AG04449 (cell line): ENCODE measurements at regions not wholly inside any gene's neighbourhood (a gene's known extent, or its start where the extent isn't known, plus 50 kb on each side); places are given as distances from the start of the nearest gene placed in this dataset.

ENCODE experiments used
- CTCF ChIA-PET: fragments of 350-600 bp; formaldehyde crosslinking; extraction: SDS; loops from one replicate; lab custom pipeline; 2021; ENCODE audit warnings: antibody characterized with exemption; lab: Yijun Ruan, JAX
- POLR2A ChIA-PET: fragments of 400-600, 350-600 bp; formaldehyde crosslinking; extraction: SDS; loops from one replicate; lab custom pipeline; 2020; ENCODE audit warnings: antibody characterized with exemption, inconsistent platforms; lab: Yijun Ruan, JAX
- DNase-seq: peaks from one replicate; pipeline ENCODE4 v3.0.0-alpha.2; 2010; ENCODE audit warnings: low read depth, low spot score
- H3K4me3 ChIP-seq: 2 replicates; pipeline ENCODE4 v1.5.1; 2011; ENCODE audit warnings: low read depth, mild to moderate bottlenecking, control low read depth, low read length
- CTCF ChIP-seq: IDR thresholded peaks from one replicate; pipeline ENCODE4 v1.5.1; 2011; ENCODE audit warnings: mild to moderate bottlenecking, moderate library complexity, low read length, control low read depth, inconsistent platforms; ENCODE audit not compliant: insufficient read depth; ENCODE audit errors: missing control alignments

GRCh38 chr6:141024526-141024925 lies 1108.2 kb upstream of the GJE1 start:
- TF ChIP-seq CTCF, result no peak
- no peak for DNase-seq
- H3K4me3 ChIP-seq, result no peak overlapping the region
- POLR2A ChIA-PET, result no interaction called here
- CTCF ChIA-PET, result interaction anchor here (1.6 kb wide), 1 partner anchor 12 kb away, joined by 5 read pairs; no protein-coding TSS in a partner anchor

- H3K4me3 ChIP-seq, result no peak overlapping the region
- ChIA-PET POLR2A (no interaction called here), CTCF (no interaction called here)
- TF ChIP-seq CTCF, result no peak
- DNase-seq, result no peak
Observed at GRCh38 chr6:141017941-141018340, 1114.8 kb upstream of the GJE1 start.

- TF ChIP-seq CTCF, result no peak
- CTCF ChIA-PET, result no interaction called here
- POLR2A ChIA-PET, result no interaction called here
- H3K4me3 ChIP-seq, result no peak overlapping the region
- DNase-seq, result no peak
Observed at GRCh38 chr6:141000917-141001316, 1131.8 kb upstream of the GJE1 start.

- no peak for TF ChIP-seq CTCF
- no peak overlapping the region for H3K4me3 ChIP-seq
- ChIA-PET POLR2A (no interaction called here), CTCF (no interaction called here)
- no peak for DNase-seq
Observed at GRCh38 chr6:140993515-140993914, 1139.2 kb upstream of the GJE1 start.

- POLR2A ChIA-PET, result no interaction called here
- TF ChIP-seq CTCF, result no peak
- no peak overlapping the region for H3K4me3 ChIP-seq
- no peak for DNase-seq
- CTCF ChIA-PET, result no interaction called here
Observed at GRCh38 chr6:140992678-140993077, 1140.0 kb upstream of the GJE1 start.

GRCh38 chr6:140988780-140989179 lies 1143.9 kb upstream of the GJE1 start:
- ChIA-PET CTCF (no interaction called here), POLR2A (no interaction called here)
- no peak overlapping the region for H3K4me3 ChIP-seq
- no peak for TF ChIP-seq CTCF
- DNase-seq, result no peak
